ENCODE measurements at regions not wholly inside any gene's neighbourhood (a gene's known extent, or its start where the extent isn't known, plus 50 kb on each side); places are given as distances from the start of the nearest gene placed in this dataset.
"Not testable (repeated sequence)": the region's sequence is repeated elsewhere in the genome, so short reads cannot be mapped to it uniquely, and the experiment has no call there.

DNA sequence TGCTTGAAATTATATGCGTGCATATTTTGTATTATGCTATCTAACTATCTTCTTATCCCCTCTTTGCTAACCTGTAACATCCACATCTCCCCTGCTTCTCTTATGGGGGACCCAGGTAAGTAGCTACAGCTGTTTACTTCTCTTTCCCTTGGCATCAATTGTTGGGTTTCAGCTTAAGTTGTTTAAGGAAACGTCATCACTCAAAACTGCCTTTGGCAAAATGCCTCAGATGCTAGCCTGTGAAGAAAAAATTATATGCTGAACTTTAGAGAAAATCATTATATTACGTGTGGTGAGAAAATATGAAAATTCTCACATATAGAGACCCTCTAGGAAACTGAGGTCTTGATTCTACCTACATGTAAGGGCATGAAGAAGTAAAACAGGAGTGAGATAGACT, 447.0 kb upstream of the NECTIN3 start:
- Histone ChIP-seq H3K36me3 (ENCODE audit: insufficient read depth, low read length) (no peaks in the 10 kb centered on the region), H3K9ac (ENCODE audit: low read depth, low read length) (no peak overlapping the region), H3K4me1 (ENCODE audit: insufficient read depth, low read length) (peaks cover 9% of the 10 kb centered on the region), H3K9me3 (ENCODE audit: control insufficient read depth, insufficient read depth, low read length) (peaks cover 4% of the 10 kb centered on the region)

DNA sequence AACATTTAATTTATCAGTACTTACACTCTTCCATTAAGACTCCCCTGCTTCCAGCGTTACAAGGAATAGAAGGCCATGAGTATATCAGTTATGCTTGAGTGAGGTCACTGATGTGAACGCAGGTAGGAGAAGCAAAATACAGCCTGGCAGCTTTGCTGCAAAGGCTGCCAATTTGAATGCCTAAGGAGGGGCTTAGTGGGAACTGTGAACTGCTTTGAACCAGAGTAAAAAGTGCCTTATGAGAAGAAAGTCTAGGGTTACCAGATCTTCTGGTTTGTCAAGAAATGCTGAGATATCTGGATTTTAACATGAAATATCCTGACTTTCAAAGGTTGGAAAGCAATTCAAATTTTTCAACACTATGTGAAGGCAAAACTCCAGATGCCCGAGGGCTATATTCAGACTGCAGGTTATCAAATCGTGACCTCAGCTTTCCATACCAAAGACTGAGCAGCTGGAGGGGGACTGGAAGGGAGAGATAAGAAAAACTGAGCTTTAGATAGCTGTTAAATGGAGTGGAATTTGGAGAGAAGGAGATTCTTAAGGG, 446.3 kb upstream of the NECTIN3 start:
- Histone ChIP-seq H3K4me1 (ENCODE audit: insufficient read depth, low read length) (peaks cover 9% of the 10 kb centered on the region), H3K9ac (ENCODE audit: low read depth, low read length) (no peak overlapping the region), H3K36me3 (ENCODE audit: insufficient read depth, low read length) (no peaks in the 10 kb centered on the region), H3K9me3 (ENCODE audit: control insufficient read depth, insufficient read depth, low read length) (peaks cover 4% of the 10 kb centered on the region)

DNA sequence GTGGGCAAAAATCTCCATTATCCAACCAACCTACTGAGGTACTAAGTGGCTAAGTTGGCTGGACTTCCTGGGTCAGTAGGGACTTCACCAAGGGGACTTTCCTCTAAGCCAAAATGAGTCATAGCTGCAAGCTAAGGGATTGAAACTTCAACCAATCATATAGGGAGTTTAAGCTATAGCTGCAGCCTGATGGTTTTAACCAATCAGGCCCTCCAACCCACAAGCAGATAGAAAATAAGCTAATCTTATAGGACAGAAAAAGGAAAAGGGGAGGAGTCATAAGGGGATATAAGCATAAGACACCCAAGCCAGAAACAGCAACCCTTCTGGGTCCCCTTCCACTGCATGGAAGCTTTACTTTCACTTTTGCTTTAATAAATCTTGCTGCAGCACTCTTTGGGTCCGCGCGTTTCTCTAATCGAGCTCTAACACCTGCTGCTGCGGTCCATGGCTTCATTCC, 444.9 kb upstream of the NECTIN3 start:
- H3K9me3 ChIP-seq (ENCODE audit: control insufficient read depth, insufficient read depth, low read length); H3K36me3 ChIP-seq (ENCODE audit: insufficient read depth, low read length); H3K4me1 ChIP-seq (ENCODE audit: insufficient read depth, low read length); H3K9ac ChIP-seq (ENCODE audit: low read depth, low read length): not testable (repeated sequence)

DNA sequence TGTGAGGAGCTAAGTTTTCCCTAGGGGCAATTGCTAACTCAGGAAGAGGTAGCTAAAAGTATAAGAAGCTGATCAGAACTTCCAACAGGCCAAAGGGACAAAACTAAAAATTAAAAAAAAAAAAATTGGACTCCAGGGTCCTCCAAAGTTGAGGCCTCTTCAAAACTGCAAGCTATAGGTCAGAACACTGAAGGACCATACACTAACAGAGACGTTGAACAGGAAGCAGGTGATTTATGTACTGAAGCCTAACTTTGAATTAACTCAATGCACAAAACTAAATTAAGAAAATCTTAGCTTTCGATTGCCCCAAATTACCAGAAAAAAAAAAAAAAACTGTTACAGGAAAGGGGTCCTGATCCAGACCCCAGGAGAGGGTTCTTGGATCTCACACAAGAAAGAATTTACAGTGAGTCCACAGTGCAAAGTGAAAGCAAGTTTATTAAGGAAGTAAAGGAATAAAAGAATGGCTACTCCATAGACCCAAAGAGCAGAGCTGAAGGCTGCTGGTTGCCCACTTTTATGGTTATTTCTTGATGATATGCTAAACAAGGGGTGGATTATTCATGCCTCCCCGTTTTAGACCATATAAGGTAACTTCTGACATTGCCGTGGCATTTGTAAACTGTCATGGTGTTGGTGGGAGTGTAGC, 442.8 kb upstream of the NECTIN3 start:
- H3K9me3 ChIP-seq (ENCODE audit: control insufficient read depth, insufficient read depth, low read length), result no peaks in the 10 kb centered on the region
- no peaks in the 10 kb centered on the region for H3K36me3 ChIP-seq (ENCODE audit: insufficient read depth, low read length)
- H3K9ac ChIP-seq (ENCODE audit: low read depth, low read length), result no peak overlapping the region

DNA sequence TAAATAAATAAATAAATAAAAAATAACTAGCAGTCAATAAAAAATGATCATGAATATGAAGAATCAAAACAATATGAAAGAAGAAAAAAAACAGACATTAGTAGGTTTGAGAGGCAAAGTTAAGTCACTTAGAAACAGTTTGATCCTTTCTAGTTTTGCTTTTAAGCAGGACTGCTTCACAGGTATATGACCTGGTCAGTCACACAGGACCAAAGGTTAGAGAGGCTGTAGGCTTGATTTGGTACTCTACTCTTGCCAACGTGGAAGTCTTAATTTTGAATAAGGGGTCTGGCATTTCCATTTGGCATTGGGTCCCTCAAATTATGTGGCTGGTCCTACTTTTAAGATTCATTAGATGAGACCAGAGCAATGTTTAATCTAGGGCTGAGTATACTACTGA, 441.7 kb upstream of the NECTIN3 start:
- H3K36me3 ChIP-seq (ENCODE audit: insufficient read depth, low read length), result no peaks in the 10 kb centered on the region
- H3K9ac ChIP-seq (ENCODE audit: low read depth, low read length), result no peak overlapping the region
- no peaks in the 10 kb centered on the region for H3K9me3 ChIP-seq (ENCODE audit: control insufficient read depth, insufficient read depth, low read length)
- peaks cover 4% of the 10 kb centered on the region for H3K4me1 ChIP-seq (ENCODE audit: insufficient read depth, low read length)

More for the DNA sequence above, 442.8 kb upstream of the NECTIN3 start:
- H3K4me1 ChIP-seq (ENCODE audit: insufficient read depth, low read length), result peaks cover 9% of the 10 kb centered on the region

DNA sequence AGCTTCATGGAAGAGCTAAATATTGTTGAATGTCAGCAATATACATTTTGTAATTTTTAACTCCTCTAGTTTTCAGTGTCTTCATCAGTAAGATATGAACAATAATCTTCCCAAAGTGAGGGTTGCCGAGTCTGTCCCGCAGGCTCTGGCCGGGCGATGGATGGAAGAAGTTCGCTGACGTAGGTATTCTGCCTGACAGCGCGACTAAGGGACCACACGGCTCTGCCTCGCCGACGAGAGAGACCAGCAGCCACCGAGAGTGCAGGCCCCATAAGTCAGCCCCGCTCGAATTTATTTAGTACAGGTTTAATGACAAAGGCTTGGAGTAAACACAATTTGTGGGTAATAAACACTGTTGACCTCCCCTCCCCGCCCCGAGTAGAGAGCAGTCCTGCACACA, 427.4 kb upstream of the NECTIN3 start:
- peaks cover 4% of the 10 kb centered on the region; the same call in 1 of the 2 replicates for H3K9me3 ChIP-seq (ENCODE audit: control insufficient read depth, insufficient read depth, low read length)
- H3K9ac ChIP-seq (ENCODE audit: low read depth, low read length), result no peak overlapping the region
- H3K36me3 ChIP-seq (ENCODE audit: insufficient read depth, low read length), result no peaks in the 10 kb centered on the region
- no peaks in the 10 kb centered on the region for H3K4me1 ChIP-seq (ENCODE audit: insufficient read depth, low read length)

DNA sequence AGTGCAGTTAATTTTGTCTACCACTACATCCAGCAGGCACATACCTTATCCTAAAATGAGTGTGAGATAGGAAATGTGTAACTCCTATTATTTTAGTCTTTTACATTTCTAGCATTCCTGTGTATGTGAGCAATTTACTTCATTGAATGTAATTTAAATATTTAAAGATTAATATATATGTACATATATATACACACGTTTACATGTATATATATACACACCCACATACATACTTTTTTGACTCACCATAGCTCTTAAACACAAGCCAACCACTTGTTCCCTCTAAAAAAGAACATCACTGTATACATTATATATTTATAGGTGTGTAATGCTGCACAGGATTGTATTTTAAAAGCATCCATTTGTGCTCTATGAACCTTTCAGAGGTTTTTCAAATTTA, 425.6 kb upstream of the NECTIN3 start:
- H3K4me1 ChIP-seq (ENCODE audit: insufficient read depth, low read length), result no peaks in the 10 kb centered on the region
- H3K36me3 ChIP-seq (ENCODE audit: insufficient read depth, low read length), result no peaks in the 10 kb centered on the region
- H3K9me3 ChIP-seq (ENCODE audit: control insufficient read depth, insufficient read depth, low read length), result peaks cover 4% of the 10 kb centered on the region; the same call in 1 of the 2 replicates
- no peak overlapping the region for H3K9ac ChIP-seq (ENCODE audit: low read depth, low read length)

DNA sequence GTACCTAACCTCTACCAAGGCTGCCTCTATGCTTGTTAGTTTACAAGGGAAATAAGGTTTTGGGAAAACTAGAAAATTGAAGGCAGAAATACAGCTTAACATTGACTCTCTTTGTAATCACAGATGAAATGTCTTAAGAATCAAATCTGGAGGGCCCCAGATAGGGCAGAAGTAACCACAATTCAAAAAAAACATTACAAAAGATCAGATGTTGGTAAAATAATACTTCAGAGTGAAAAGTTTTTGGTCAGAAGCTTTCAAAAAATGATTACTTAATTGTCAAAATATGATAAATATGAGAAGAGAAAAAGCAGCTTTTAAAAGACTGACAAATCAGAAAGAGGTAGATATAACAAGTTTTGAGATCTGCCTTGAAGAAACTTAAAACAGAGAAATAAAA, 425.1 kb upstream of the NECTIN3 start:
- Histone ChIP-seq H3K9me3 (ENCODE audit: control insufficient read depth, insufficient read depth, low read length) (peaks cover 4% of the 10 kb centered on the region; the same call in 1 of the 2 replicates), H3K4me1 (ENCODE audit: insufficient read depth, low read length) (no peaks in the 10 kb centered on the region), H3K9ac (ENCODE audit: low read depth, low read length) (no peak overlapping the region), H3K36me3 (ENCODE audit: insufficient read depth, low read length) (no peaks in the 10 kb centered on the region)

DNA sequence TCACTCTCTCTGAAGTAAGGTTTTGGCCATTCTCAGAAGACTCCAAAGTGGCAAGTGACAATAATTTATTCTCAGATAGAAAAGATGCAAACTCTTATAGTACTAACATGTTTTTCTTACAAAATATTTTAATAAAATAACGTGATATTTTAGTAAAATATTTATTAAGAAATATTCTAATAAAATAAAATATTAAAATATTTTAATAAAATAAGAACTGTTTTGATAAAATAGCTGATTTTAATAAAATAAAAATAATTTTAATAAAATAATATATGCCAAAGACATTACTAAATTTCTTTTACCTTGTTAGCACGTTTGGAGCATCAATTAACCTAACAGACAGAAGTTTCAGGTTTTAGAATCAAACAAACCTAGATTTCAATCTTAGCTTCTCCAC, 424.0 kb upstream of the NECTIN3 start:
- Histone ChIP-seq H3K4me1 (ENCODE audit: insufficient read depth, low read length) (no peaks in the 10 kb centered on the region), H3K9ac (ENCODE audit: low read depth, low read length) (no peak overlapping the region)

DNA sequence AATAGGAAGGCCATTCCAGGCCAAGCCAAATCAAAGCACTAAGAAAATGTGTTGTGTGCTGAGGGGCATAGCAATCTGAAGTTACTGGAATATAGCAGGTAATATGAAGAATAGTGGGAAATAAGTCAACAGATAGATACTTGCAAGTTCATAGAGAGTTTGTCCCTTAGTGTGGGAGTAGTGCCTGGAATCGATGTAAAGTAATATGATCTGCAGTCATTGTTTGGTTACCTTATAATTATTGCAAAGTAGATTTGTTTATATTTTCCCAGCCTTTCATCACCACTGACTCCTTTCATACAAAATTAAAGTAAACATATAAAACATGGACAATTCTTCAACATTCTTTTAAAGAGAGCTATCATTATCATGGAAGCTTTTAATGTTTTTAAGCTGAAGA, 420.9 kb upstream of the NECTIN3 start:
- Histone ChIP-seq H3K9ac (ENCODE audit: low read depth, low read length) (no peak overlapping the region), H3K36me3 (ENCODE audit: insufficient read depth, low read length) (no peaks in the 10 kb centered on the region), H3K4me1 (ENCODE audit: insufficient read depth, low read length) (no peaks in the 10 kb centered on the region), H3K9me3 (ENCODE audit: control insufficient read depth, insufficient read depth, low read length) (0 out of 2 replicates have a peak, but pooled peaks cover 2% of the 10 kb centered on the region)

More for the DNA sequence above, 424.0 kb upstream of the NECTIN3 start:
- Histone ChIP-seq H3K9me3 (ENCODE audit: control insufficient read depth, insufficient read depth, low read length) (peaks cover 4% of the 10 kb centered on the region; the same call in 1 of the 2 replicates), H3K36me3 (ENCODE audit: insufficient read depth, low read length) (no peaks in the 10 kb centered on the region)

DNA sequence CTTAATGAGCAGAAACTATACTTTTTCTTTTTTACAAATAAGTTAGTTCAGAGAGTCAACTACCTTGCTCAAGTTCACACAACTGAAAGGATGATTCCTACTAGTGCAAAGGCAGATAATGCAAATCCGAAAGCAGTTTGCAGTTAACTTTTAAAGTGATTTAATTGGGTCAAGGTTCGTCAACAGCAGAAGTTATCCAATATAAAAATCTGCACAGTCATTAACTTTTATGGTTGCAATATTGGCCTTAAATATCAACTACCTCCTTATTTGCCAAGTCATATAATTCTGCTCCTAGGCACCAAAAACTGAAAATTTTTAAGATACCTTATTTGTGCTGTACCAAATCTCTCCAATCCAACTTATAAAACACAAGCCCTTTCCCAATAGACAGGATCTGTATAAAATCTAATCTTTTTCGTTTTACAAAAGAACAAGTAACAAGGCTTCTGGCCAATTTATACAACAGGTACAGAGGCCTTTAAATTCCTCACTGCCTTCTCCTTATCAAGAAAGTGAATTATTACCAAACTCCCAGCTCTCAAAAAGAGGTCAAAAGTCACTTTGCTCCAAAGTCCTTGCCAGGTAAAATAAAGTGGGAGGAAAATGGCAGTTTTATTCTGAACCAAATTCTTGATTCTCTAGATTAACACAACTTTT, 416.6 kb upstream of the NECTIN3 start:
- Histone ChIP-seq H3K9ac (ENCODE audit: low read depth, low read length) (no peak overlapping the region), H3K9me3 (ENCODE audit: control insufficient read depth, insufficient read depth, low read length) (peaks cover 4% of the 10 kb centered on the region; the same call in 1 of the 2 replicates), H3K36me3 (ENCODE audit: insufficient read depth, low read length) (no peaks in the 10 kb centered on the region), H3K4me1 (ENCODE audit: insufficient read depth, low read length) (no peaks in the 10 kb centered on the region)

DNA sequence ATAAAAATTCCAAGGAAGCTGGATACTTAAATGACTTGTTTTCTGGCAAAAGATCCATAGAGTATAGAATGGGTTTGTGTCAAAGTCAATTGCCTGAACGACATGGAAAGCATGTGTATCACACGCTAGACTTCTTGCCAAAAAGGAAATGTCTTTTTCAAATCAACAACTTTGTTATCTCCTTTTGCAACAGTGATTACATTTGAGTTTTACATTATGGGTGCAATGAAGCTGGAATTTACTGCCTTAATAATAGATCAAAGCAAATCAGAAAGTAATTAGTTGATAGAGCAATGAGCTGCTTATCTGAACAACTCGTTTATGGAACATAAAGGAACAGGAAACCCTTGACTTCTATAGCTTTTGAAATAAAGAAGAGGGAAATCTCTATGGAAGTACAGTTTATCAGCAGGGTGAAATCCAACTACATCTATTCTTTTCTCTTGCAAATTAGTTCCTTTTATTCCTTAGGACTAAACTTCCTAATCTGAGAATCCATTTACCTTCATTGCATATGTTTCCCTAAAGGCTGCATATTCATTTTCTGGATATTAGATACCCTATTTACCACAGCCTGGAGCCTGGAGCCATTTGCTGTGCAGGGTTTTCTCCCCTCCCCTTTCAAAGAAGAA, 415.1 kb upstream of the NECTIN3 start:
- Histone ChIP-seq H3K9me3 (ENCODE audit: control insufficient read depth, insufficient read depth, low read length) (peaks cover 5% of the 10 kb centered on the region; the same call in 1 of the 2 replicates), H3K4me1 (ENCODE audit: insufficient read depth, low read length) (no peaks in the 10 kb centered on the region), H3K9ac (ENCODE audit: low read depth, low read length) (no peak overlapping the region), H3K36me3 (ENCODE audit: insufficient read depth, low read length) (no peaks in the 10 kb centered on the region)

DNA sequence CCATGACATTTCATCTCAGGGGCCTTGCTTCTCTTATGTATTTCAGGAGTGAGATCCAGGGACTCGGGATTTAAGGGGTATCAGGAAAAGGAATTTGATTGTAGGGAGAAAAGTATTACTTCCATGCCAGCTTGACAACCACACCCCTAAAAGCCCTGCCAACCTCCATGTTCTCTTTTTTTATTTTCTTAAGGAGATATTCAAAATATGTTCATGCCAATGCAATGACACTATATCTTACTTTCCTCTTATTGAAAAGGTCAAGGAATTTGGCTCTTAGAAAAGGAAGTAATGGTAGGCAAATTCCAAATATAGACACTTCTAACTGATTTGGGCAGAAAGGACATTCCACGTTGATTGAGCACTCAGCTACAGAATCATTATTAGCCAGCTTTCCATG, 407.5 kb upstream of the NECTIN3 start:
- Histone ChIP-seq H3K9ac (ENCODE audit: low read depth, low read length) (no peak overlapping the region), H3K9me3 (ENCODE audit: control insufficient read depth, insufficient read depth, low read length) (peaks cover 19% of the 10 kb centered on the region), H3K4me1 (ENCODE audit: insufficient read depth, low read length) (no peaks in the 10 kb centered on the region), H3K36me3 (ENCODE audit: insufficient read depth, low read length) (0 out of 2 replicates have a peak, but pooled peaks cover 4% of the 10 kb centered on the region)

DNA sequence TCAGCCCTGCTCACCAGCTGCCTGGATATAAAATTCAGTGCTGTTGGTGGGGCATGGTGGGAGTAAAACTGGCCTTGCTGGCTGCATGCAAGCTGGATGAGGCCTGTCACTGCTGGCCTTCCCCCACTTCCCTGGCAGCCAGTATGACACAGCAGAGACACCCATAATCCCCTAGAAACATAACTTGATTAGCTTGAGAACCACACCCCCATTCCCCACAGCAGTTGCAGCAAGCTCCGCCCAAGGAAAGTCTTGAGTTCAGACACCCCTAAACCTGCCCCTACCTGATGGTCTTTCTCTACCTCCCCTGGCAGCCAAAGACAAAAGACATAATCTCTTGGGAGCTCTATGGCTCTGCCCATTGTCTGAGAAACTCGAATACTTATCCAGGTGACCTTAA, 405.1 kb upstream of the NECTIN3 start:
- Histone ChIP-seq H3K9ac (ENCODE audit: low read depth, low read length) (no peak overlapping the region), H3K9me3 (ENCODE audit: control insufficient read depth, insufficient read depth, low read length) (peaks cover 34% of the 10 kb centered on the region), H3K4me1 (ENCODE audit: insufficient read depth, low read length) (no peaks in the 10 kb centered on the region), H3K36me3 (ENCODE audit: insufficient read depth, low read length) (0 out of 2 replicates have a peak, but pooled peaks cover 4% of the 10 kb centered on the region)
